GM12872 (cell line): ENCODE measurements at regions not wholly inside any gene's neighbourhood (a gene's known extent, or its start where the extent isn't known, plus 50 kb on each side); places are given as distances from the start of the nearest gene placed in this dataset.

ENCODE experiments used
- CTCF ChIP-seq: IDR thresholded peaks from 3 replicates; pipeline ENCODE4 v1.5.1; 2011; ENCODE audit warnings: low read depth, mild to moderate bottlenecking, low read length, moderate library complexity; ENCODE audit not compliant: insufficient read depth

GRCh38 chr6:2375443-2375842, 130.0 kb upstream of the GMDS start:
- TF ChIP-seq CTCF = no peak

GRCh38 chr6:2369606-2370005, 124.2 kb upstream of the GMDS start:
- no peak for TF ChIP-seq CTCF

DNA sequence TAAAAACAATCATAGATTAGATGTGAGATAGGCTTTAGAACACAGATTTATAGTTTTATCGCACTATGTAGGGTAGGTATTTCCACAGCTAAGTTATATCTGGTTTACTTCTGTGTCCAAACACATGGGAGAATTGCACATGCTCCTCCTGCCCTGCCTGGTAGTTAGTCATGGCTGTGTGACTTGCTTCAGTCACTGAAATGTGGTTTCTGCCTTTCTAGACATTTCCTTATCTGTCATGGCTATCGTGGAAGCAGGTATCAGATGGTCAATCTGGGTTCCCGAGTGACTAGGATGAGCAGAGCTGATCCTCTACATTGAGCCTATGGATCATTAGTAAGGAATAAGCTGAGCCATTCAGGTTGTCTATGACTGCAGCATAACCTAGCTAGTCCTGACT, 117.8 kb upstream of the GMDS start:
- no peak for TF ChIP-seq CTCF

- no peak for TF ChIP-seq CTCF
These were observed 115.8 kb upstream of the GMDS start for GRCh38 chr6:2361195-2361594.

DNA sequence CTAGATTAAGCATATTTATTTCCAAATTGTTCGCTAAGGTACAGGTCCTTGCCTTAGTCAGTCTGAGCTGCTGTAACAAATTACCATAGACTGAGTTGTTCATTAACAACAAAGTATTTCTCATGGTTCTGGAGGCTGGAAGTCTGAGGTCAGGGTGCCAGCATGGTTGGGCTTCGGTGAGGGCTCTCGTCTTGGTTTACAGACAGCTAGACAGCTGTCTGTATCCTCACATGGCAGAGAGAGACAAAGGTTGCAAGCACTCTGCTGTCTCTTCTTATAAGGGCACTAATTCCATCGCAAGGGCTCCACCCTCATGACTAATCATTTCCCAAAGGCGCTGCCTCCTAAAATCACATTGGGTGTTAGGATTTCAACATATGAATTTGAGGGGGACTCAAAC, 115.3 kb upstream of the GMDS start:
- TF ChIP-seq CTCF = no peak

- no peak for TF ChIP-seq CTCF
These were observed 114.7 kb upstream of the GMDS start for GRCh38 chr6:2360126-2360525.

GRCh38 chr6:2355150-2355549, 109.7 kb upstream of the GMDS start:
- TF ChIP-seq CTCF = no peak

DNA sequence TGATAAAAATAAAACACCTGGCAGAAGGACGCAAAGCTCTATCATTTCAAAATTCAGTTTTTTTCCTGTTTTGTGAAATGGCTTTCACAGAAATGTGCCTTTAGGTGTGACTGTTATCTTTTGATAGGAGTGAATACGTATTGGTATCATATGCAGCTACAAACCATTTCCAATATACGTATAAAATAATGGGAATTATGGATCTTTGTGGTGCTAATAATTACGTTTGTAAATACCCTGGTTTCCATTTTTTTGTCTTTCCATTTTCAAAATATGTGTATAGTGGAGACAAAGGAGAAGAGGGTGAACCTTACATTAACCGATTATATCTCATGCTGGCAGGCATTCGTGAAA, 108.7 kb upstream of the GMDS start:
- TF ChIP-seq CTCF = no peak
